GM19239 (cell line): ENCODE measurements at regions not wholly inside any gene's neighbourhood (a gene's known extent, or its start where the extent isn't known, plus 50 kb on each side); places are given as distances from the start of the nearest gene placed in this dataset.

ENCODE experiments used
- DNase-seq: peaks from one replicate; pipeline ENCODE4 v3.0.0; 2011; ENCODE audit warnings: low spot score; ENCODE audit not compliant: insufficient read length
- FAIRE-seq: peaks from 2 replicates; lab custom pipeline; 2011; peaks lifted over from hg19 to GRCh38; lab: Jason Lieb, UNC

DNA sequence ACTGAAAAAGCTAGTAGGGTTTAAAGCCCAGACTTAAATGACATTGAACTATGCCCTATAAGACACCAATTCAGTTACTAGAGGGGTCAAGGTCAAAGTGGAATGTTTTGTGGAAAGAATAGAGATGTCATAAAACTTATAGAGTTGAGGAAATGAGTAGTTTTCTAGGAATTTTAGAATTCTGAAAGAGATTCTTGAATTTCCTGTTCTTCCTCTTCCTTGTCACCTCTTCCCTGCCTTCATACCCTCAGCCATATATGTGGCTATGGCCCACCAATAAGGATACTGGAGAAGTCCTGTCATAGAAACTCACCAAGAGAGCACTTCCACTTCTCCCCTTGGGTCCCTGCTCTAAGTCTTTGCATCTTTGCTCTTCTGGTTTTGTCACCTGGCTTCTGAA, 104.9 kb upstream of the TGFBR2 start:
- DNase-seq (no peak), FAIRE-seq (no peak)

DNA sequence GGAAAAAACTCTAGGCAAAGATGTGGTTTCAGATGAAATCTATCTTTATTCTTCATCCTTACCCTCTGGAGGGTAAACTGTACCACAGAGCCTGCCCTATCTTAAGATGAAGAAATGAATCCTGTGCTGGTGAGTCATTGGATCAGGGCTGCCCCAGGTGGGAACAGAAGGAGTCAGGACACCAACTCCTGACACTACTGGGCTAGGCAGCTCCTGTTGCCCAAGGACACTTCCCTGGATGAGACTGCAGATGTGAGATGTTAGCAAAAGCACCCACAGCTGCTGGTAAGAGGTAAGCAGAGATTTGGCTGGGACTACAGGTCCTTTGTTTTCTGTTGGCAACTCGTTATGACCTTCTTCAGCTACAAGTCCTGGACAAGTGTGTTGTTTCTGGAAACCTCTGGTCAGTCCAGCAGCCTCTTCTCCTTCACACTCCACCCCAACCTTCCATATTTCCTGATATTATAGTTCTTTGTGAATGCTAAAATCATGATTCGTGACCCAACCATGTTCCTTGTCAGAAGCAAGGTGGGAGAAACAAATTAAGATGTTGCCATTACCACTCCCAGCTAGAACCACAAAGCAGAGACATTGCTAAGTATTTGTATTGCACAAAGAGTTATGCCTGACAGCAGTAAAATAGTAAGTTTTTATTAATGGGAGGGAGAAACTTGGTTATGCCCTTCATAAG, 104.2 kb upstream of the TGFBR2 start:
- FAIRE-seq (no peak), DNase-seq (no peak)

DNA sequence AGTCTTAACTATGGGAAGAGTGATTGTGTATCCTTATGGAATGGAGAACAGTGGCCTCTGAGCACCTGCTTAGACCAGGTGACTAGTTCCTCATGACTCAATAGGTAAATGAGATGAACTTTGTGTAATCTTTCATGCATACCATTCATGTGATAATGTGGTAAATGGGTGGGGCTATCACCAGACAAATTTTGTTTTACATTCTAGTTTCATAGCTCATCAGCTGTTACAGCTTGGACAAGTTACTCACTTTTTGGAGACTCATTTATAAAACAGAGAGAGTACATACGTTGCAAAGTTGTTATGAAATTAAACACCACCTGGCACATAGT, 103.7 kb upstream of the TGFBR2 start:
- FAIRE-seq (no peak), DNase-seq (no peak)

DNA sequence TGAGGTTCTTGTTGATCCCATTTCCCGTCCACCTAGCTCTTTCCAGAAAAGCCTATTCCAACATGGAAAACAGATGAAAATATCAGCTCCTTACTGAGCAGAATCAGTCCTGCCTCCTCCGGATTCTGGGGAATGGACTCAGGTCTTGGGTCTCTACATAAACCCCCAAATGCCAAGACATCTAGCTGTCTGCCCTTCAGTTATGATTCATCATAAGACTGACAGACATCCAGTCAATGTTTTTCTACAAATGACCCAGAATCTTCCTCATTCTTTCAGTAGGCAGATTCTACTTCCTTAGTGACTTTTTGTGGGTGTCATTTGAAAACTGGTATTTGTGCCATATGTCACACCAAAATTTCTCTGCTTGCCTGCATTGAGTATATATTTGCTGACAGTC, 103.0 kb upstream of the TGFBR2 start:
- DNase-seq = no peak
- FAIRE-seq = no peak

DNA sequence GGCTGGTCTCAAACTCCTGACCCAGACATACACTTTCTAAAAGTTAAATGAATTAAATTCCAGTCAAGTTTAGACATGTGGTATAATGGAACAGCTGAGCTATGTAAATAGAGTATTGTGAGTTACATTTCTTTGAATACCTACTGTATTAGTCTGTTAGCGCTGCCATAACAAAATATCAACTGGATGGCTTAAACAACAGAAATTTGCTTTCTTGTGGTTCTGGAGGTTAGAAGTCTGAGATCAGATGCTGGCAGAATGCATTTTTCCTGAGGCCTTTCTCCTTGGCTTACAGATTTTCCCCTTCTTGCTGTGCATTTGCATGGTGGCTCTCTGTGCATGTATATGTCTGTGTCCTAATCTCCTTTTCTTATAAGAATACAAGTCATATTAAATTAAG, 101.5 kb upstream of the TGFBR2 start:
- FAIRE-seq = no peak
- DNase-seq = no peak

DNA sequence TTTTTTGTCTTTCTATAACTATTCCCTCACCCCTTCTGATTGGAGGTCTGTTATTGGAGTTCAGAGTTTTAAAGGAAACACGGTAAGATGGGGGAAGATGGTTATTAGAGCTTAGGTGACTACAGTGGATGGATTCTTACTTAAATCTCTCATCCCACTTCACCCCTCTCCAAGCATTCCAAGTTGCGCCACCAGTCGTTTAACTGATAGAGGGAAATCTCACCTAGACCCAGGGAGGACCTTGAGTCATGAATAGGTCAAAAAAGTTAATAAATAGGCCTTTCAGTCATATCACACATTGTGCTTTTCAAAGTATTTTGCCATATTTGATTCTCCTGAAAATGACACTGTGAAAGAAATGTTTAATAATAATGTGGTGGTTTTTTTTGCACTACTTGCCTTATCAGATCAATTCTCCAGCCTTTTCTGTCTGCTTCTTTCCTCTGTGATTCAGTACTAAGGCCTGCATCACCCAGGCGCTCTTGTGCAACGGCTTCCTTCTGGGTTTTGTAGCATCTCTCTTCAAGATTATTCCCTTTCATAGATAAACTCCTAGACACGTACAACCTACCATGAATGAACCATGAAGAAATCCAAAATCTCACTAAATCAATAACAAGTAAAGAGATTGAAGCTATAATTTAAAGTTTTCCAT, 100.4 kb upstream of the TGFBR2 start:
- no peak for DNase-seq
- no peak for FAIRE-seq

DNA sequence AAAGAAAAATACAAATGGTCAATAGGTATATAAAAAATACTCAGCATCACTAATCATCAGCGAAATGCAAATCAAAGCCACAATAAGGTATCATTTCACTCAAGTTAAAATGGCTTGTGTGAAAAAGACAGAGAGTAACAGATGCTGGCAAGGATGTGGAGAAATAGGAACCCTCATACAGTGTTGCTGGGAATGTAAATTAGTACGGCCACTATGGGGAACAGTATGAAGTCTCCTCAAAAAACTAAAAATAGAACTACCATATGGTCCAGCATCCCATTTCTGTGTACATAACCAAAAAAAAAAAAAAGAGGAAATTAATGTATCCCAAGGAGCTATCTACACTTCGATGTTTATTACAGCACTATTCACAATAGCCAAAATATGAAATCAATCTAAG, 98.1 kb upstream of the TGFBR2 start:
- no peak for FAIRE-seq
- DNase-seq = no peak

DNA sequence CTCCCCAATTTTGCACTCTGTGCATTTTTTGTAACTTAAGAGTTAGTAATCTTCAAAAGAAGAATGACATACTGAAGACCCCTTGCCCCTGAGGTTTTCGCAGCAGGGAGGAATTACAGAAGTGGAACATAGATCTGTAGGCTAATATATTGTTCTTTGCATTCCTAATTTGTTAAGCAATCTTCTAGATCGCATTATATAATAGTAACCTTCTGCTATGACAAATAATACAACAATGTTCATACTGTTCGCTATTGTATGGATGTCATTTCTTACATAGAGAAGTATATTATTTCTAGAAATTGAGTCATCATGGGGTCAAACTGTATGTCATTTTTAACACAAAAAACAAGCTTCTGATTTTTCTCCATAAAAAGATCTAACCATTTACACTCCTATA, 95.8 kb upstream of the TGFBR2 start:
- DNase-seq (no peak), FAIRE-seq (no peak)

DNA sequence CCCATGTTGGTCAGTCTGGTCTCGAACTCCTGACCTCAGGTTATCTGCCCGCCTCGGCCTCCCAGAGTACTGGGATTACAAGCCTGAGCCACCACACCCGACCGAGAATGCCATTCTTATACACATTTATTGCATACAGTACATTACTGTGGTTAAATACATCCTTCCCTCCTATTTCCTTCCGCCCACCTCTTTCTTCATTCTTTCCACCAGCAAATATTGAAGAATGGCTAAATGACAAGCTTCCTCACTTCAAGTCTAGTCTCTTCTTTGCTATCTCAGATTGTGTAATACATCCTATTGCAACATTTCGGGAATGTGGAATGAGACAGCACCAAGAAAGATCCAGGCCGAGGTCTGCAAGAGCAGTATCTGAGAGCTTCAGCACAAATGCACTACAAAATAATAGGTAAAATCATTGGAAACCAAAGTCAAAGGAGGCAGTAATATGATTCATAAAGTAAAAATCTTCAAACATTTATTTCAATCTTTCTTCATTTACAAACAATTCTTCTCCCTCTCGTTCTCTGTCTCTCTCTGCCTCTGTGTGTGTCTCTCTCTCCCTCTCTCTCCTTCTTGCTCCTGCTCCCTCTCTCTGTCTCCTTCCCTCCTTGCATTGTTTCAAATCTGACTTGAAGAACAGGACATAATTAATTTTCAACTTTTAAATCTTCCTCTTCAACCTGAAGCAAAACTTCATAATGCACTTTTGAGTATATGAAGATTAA, 94.7 kb upstream of the TGFBR2 start:
- FAIRE-seq (no peak), DNase-seq (no peak)

DNA sequence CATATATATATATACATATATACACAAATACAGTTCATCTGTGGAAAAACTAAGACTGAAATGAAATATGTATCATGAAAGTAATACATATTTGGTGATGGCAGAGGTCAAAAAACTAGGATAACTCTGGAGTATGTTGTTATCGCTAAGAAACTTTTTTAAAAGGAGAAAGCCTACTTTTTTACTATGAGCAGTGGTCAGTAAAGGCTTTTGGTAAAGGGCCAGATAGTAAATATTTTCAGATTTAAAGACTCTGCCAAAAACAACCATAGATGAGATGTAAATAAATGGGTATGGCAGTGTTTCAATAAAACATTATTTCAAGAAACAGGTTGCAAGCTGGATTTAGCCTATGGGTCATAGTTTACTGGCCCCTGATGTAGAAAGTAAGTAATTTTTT, 93.8 kb upstream of the TGFBR2 start:
- DNase-seq (no peak), FAIRE-seq (no peak)

DNA sequence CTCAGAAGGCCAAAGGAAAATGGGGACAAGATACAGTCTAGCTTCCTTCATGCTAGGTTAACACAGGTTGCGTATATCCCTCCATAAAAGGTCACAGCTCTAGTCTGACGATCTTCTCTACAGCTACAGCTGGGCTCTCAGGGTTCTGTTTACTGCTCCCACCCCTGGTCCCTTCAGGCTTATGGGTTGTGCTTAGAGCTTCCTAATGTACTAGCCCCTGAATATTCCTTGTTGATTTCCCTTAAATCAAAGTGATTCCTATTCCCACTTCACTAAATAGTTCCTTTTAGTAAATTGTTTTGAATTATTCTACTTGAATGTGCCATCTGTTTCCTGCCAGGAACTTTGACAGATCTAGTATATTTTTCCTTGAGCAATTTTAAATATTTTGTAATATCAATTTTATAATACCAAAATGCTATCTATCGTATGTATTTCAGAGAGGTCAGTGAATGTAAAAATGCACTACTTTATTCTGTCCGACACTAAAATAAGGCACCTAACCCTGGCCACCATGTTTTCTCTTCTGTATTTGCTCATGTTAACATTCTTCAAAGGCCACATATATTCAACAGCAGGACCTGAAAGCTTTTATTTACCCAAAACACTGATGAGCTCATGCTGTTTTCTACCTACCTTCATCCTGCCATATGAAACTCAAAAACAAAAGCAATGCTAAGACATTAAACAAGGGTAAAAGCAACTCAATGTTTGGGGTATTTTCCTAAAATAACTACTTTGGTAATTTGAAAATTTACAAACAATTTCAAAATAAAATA, 92.8 kb upstream of the TGFBR2 start:
- no peak for DNase-seq
- FAIRE-seq = no peak

DNA sequence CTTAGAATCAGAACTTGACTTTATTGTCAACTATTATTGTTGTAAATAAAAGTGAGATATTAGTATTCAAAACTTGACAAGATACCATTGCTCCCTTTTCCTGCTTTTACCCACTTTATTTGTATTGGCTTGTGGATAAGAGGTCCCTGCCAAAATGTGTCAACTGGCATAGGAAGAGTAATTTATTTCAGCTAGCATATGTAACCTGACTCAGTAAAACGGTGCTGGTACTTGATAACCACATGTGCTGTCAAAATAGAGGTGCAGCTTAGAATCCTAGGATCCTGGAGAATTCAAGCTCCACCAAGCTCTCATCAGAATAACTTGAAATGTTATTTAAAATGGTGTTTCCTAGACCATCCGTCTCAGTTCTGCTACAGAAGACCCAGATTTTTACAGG, 90.2 kb upstream of the TGFBR2 start:
- DNase-seq (no peak), FAIRE-seq (no peak)

DNA sequence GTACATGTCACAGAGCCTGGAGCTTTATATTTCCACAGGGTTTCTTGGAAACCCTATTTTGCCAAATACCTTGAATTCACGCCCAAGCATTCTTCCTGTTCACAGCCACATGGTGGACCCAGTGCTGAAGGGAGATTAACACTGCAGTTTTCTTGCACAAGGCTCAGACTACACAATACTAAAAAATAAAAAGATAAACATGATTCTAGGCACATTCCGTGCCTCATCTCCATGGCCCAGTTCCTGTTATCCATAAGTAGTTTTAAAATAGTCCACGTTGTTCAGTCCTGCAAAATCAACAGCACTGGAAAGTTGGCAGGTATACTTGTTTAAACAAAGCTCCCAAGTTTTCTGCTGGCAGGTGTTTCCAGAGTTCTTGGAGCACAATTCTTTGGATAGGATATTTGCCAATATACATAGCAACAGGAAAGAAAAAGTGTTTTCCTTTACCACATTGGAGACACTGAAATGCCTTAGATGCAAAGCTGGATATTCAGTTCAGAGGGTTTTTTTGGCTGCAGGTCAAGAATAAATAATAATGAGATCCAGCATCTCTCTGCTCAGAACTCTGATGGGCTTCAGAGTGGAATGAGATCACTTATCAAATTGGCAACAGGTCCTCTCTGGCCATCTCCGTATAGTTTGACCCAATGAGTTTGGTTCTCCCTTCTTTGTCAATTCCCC, 88.1 kb upstream of the TGFBR2 start:
- DNase-seq (no peak), FAIRE-seq (no peak)

DNA sequence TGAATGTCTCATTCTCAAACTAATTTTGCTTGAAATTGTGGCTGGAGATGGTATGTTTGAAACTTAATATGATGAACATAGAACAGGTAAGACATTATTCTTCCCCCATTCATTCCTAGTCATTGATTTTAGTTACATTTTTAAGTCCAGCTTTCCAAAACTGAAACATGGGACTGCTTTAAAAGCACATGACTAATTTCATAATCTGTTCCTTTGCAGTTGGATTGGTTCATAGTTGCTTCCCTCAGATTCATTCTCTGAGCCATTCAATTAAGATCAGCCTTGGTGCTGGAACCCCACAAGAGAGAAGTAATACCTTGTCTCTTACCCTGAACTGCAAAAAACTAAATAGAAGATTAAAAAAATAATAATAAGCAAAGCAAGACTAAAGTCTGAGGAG, 87.5 kb upstream of the TGFBR2 start:
- no peak for FAIRE-seq
- DNase-seq = no peak

DNA sequence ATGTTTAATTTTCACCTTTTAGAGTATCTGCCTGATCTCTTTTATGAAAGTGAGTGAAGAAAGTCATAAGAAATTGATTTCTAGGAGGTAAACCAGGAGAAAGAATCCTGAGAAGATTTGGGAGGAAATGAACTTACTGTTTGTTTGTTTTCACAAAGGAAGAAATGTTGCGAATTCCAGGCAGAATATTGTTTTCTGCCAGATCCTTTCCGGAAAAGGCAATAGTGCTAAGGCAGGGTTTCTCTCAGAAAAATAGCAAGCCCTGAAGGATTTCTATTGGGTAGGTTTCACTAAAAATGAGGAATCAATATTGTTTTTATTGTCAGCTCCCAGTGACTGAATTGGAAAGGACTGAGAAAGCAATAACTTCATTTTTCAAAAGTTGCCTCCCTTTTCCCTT, 85.7 kb upstream of the TGFBR2 start:
- DNase-seq (no peak), FAIRE-seq (no peak)

DNA sequence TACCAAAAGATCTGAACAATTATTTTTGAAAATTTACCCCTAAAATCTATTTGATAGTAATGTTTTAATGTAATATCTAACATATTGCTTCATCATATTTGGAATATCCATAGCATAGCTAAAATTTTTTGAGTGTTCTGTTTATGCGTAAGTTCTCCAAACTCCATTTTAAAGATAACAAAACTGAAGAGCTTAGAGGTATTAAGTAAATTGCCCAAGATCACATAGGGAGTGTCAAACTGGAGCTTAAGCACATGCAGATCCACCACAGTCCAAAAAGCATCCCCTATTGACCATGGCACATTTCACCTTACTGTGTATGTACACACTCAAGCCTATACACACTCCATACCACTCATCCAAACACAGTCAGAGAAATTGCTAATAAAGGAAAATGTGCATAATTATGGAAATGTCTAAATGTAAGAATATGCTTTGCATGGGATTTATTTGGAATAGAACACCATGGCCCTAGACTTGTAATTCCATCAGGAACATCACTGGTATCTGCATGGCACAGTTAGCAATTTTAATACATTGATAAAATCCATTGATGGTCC, 85.2 kb upstream of the TGFBR2 start:
- no peak for DNase-seq
- no peak for FAIRE-seq

DNA sequence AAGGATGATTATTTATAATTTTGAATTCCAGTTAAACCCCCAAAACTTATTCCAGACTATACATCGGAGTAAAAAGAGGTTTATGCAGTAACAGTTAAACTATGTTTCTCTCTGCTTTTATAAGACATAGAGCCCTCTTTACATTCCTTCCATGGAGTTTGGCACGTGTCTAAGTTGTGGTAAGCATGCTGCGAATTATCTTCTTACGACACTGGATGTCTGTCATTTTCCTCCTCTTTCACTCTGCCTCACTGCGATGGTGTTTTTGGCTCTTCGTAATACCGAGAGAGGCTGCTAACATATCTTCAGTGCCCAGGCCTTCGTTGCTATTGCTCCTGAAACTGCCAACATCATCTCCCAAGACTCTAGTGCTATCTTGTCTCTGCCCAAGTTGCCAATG, 83.9 kb upstream of the TGFBR2 start:
- no peak for DNase-seq
- no peak for FAIRE-seq

DNA sequence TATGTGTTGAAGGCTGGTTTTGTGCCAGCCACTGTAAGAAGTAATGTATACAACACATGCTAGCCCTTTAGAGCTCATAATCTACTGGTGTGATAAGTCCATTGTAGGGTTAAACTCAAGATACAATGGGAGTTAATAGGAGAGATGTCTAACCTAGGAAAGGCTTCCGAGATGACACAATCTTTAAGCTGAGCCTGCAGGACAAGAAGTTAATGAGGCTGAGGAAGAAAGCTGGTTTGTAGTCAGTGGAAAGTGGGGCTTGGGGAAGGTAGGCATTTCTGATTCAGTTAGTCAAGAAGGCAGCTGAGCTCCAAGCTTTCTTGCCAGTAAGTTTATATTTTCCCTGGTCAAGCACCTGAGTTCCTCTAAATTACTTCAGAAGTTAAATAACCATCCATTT, 83.0 kb upstream of the TGFBR2 start:
- DNase-seq (no peak), FAIRE-seq (no peak)

DNA sequence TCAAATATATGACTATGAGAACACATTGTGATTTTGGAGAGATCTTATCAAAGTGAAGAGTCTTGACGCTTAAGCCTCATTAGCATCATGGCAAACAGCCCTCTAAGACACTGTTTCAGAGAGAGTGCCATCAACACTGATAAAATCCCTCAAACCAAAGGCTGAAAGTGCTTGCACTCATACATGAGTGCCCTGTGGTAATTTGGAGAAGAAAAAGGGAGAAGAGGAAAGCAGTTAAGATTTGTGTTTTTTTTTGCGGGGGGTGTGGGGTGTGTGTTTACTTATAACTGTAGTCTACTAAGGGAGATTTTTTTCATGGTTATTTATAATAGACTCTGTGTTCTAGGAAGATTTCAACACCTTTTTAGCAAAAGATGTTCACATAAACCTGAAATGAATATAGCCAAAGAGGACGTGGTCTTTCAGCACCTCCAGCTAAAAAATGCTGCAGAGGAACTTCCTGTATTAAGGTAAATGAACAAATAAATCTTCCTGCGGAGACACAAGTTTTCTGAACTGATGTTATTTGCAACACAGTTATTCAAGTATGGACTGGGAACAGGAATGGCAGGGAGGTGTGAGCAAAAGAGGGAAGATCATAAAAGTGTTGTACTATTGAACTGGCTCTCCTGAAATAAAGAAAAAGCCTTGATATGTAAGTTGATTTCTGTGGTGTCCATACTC, 81.9 kb upstream of the TGFBR2 start:
- DNase-seq (no peak), FAIRE-seq (no peak)

DNA sequence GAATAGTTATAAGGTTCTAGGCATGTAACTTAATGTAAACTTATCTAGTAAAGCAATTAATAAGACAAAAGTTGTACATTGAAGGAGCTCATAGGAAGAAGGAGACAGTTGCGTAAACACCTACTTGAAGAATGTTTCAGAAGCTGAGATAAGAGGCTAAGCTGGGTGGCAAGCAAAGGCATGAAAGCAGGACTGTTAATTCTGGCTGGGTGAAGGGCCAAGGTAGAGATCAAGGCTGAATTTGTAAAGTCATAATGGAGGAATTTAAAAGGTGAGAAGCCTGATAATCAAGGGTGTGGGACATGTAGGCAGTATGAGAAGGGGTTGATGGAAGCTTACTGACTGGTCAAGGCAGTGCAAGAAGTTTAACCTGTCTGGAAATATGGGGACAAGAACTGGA, 80.4 kb upstream of the TGFBR2 start:
- no peak for DNase-seq
- no peak for FAIRE-seq
